Activated CD4-positive, CD25-positive, alpha-beta regulatory T cell treated with anti-CD3 and anti-CD28 coated beads, Interleukin-2, amount 50 U/mL, for 24 hours (primary cell): ENCODE measurements at regions not wholly inside any gene's neighbourhood (a gene's known extent, or its start where the extent isn't known, plus 50 kb on each side); places are given as distances from the start of the nearest gene placed in this dataset.

Experiments used
- ATAC-seq, 2 donors: fragments of 150-1000 bp; cut with Tn5 transposase; one replicate each; pipeline ENCODE4 v1.10.0; 2021; ENCODE audit warnings: mild to moderate bottlenecking in 1 of 2, moderate library complexity in 1 of 2

- ATAC-seq: no peak
Measured at GRCh38 chr1:47554901-47555300, 117.1 kb downstream of the FOXD2 start.

GRCh38 chr1:47555306-47555705 lies 117.5 kb downstream of the FOXD2 start:
- ATAC-seq: no peak

GRCh38 chr1:47555841-47556560 lies 118.2 kb downstream of the FOXD2 start:
- no peak for ATAC-seq

GRCh38 chr1:47557066-47557465 lies 119.2 kb downstream of the FOXD2 start:
- ATAC-seq: no peak

GRCh38 chr1:47558601-47559593 lies 121.1 kb downstream of the FOXD2 start:
- no peak for ATAC-seq

GRCh38 chr1:47559944-47560695 lies 122.3 kb downstream of the FOXD2 start:
- no peak for ATAC-seq

- no peak for ATAC-seq
Measured at GRCh38 chr1:47561523-47562007, 123.7 kb downstream of the FOXD2 start.

GRCh38 chr1:47562147-47562546 lies 124.3 kb downstream of the FOXD2 start:
- ATAC-seq: no peak

GRCh38 chr1:47562799-47563198 lies 125.0 kb downstream of the FOXD2 start:
- ATAC-seq: no peak

GRCh38 chr1:47563201-47563600 lies 125.4 kb downstream of the FOXD2 start:
- ATAC-seq: no peak

GRCh38 chr1:47564570-47564969 lies 126.7 kb downstream of the FOXD2 start:
- no peak for ATAC-seq

- ATAC-seq: no peak
Measured at GRCh38 chr1:47565092-47565491, 127.2 kb downstream of the FOXD2 start.

- ATAC-seq: no peak
Measured at GRCh38 chr1:47565676-47566075, 127.8 kb downstream of the FOXD2 start.

GRCh38 chr1:47568763-47569162 lies 130.9 kb downstream of the FOXD2 start:
- ATAC-seq: no peak

GRCh38 chr1:47569261-47569660 lies 131.4 kb downstream of the FOXD2 start:
- no peak for ATAC-seq

- ATAC-seq: no peak
Measured at GRCh38 chr1:47569681-47570470, 132.0 kb downstream of the FOXD2 start.

- no peak for ATAC-seq
Measured at GRCh38 chr1:47571161-47571560, 133.3 kb downstream of the FOXD2 start.

- no peak for ATAC-seq
Measured at GRCh38 chr1:47571952-47572351, 134.1 kb downstream of the FOXD2 start.

GRCh38 chr1:47572731-47573430 lies 135.0 kb downstream of the FOXD2 start:
- ATAC-seq: no peak

GRCh38 chr1:47574451-47575165 lies 136.8 kb downstream of the FOXD2 start:
- ATAC-seq: no peak
